ENCODE measurements at regions not wholly inside any gene's neighbourhood (a gene's known extent, or its start where the extent isn't known, plus 50 kb on each side); places are given as distances from the start of the nearest gene placed in this dataset.

DNA sequence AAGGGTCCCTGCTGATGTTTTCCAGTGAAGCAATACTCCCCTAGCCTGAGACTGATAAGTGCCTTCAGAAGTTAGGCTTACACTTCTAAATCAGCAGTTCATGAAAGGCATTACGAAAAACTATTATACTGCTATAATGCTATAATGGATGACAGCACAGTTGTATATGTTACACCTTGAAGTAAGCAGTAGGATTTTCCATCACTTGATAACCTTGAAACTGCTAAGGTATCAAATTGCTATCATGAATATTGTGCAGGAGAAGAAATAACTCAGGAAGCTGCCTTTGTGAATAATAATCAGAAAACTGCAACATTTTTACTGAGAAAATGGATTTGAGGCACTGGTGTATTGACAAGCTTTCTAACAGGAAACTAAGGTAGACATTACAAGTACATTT, 142.3 kb downstream of the HNMT start:
- no peak for DNase-seq

DNA sequence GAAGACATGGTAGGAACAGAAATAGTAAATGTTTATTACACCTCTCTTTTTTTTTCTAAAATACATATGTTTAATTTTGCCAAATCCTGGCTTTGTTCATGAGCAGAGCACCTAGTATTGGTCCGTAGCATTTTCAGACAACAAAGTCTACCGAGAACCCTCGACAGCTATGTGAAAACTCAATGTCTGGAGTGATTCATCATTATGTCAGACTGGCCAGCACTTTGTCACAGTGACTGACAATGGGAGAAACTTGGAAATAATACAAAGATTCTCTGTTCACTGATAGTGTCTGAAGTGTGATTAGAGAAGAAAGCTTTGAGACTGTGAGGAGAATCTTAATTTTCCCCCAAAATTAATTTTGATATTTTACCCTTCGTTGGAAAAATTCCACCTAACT, 143.0 kb downstream of the HNMT start:
- DNase-seq, result no peak

DNA sequence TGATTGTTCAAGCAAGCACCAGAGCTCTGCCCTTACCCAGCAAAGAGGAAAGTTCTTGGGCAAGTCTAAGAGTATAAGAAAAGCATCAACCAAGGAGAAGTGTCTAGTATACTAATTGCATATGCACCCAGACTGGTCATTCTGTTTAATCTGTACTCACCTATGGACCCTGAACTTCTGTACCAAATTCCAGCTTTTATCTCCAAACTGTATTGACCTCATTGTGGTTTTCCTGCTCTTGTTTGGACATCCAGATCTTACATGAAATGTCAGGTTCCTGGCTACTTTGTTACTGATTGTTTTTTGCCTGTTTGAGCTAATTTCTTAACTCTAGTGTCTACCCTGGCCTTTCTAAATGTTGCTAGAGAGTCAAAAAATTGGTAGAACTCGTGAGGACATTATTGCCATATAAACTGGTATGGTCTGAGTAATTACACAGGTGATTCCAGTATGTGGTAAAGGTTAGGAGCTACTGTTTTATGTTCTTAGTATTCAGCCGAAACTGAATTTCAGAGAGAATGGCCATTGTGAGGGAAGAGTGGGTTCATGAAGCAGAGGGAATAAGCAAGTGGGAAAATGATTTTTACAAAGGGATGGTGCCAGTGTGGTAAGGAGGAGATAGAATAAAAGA, 146.3 kb downstream of the HNMT start:
- DNase-seq, result no peak

DNA sequence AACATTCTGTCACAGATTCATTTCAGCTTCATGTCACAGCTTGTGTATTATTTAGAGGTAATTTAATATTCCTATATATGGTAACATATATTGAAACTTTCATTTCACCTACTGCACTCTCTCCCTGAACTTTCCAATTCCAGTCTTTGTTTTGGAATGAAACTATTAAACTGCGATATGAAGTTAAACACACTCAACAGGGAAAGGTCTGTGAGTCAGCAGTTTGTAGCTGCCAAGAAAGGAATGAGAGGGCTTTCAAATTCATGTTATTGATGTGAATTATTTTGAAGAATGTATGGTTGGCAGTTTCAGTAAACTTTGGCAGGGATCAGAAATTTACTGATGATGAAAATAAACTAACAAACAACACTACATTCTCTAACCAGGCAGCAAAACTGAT, 148.3 kb downstream of the HNMT start:
- DNase-seq, result no peak

DNA sequence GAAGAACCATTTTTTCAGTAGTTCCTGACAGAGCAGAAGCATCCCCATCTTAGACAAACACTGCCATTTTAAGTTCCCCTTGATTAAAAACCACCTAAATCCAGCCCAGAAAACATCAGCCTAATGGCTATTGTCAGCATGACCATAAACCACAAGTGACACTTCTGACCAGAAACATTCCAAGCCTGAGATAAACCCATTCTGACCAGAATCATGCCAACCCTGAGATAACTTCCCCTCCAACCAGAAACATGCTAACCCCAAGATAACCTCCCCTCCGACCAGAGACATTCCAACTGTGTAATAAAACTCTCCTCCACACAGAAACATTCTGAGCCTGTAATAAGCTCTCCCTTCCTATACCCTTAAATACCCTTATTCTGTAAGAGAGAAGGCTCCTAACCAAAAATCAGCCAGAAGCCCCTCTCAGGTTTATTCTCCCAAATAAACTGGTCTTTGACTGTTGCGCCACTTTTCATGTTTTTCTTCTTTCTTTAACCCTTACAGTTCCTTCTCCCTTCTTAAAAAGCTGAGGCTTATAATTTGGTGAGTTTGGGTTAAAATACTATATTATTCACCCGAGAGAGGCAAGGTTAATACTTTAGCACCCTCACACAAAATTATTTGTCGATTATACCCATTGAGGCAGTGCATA, 149.7 kb downstream of the HNMT start:
- no peak for DNase-seq

DNA sequence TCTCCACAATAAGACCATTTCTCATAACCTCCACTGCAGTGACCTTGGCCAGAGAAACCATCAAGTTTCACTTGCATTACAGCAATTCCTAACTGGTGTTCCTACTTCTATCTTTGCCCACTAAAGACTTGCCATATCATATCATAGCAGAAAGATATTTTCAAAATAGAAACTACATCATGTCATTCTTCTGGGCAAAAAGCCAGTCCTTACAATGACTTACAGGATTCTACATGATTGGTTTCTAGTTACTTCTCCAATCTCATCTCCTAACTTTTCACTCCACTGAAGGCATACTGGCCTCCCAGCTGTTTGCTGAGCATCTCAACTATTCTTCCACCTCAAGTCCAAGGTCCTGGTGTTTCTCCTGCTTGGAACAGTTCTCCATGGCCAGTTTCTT, 151.4 kb downstream of the HNMT start:
- no peak for DNase-seq

DNA sequence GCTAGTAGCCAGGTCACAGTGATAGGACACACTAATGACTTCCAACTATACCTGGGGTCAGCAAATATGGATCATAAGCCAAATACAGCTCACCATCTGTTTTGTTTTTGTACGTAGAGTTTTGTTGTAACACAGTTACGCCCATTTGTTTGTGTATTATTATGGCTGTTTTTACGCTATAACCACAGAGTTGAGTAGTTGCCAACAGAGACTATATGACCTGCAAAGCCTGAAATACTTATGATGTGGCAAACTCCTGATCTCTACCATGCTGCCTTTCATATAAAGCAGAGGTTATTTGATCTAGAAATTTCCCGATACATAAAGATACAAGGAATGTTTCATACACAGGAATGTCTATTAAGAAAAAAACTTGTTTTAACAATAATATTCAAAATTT, 152.2 kb downstream of the HNMT start:
- no peak for DNase-seq

DNA sequence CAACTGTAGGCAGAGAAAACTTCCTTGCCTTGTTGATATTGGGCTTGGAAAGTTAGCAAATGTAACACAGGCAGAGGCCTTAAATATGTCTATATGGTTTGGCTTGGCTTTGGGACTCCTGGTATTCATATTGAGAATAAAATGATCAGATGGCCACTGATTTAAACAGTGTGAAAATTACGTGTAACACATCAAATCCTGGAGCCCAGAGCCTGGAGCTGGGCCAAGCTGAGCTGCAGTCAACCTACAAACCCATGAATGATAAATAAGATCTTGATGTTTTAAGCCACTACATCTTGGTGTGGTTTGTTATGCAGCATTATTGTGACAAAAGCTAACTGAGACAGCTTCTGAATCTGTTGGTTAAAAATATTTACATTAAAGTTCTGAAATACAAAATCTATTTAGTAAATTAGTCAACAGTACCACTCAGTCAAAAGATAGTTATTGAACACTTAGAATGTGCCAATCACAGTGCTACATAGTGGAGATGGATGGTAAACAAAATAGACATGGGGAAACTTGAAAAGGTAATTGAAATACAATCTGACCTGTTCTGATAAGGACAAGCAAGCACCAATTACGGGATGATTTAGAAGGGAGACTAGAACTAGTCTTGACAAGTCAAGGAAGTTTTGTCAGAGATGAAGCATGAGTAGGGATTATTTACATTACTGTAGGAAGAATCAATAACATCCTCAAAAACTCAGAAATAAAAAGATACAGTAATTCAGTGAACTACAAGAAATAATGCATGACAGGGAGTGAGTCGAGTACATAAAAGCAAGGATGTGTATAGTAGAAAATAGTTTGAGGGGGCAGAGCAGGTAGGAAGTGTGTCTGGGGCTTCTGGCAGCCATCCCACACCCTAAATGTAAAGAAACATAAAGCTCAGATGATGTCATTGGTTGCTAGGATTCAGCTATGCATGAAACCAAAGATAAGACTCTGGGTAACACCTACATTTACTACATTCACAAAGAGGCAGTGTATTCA, 157.7 kb downstream of the HNMT start:
- no peak for DNase-seq

DNA sequence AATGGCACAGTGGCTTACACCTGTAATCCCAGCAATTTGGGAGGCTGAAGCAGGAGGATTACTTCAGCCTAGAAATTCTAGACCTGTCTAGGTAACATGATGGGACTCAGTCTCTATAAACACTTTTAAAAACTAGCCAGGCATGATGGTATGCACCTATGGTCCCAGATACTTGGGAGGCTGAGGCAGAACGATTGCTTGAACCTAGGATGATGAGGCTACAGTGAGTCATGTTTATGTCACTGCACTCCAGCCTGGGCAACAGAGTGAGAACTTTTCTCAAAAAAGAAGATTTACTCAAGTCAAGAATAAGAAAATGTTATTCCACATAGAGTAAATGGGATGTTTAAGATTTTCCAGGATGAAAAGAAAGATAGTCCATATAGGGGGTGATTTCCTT, 158.6 kb downstream of the HNMT start:
- no peak for DNase-seq

DNA sequence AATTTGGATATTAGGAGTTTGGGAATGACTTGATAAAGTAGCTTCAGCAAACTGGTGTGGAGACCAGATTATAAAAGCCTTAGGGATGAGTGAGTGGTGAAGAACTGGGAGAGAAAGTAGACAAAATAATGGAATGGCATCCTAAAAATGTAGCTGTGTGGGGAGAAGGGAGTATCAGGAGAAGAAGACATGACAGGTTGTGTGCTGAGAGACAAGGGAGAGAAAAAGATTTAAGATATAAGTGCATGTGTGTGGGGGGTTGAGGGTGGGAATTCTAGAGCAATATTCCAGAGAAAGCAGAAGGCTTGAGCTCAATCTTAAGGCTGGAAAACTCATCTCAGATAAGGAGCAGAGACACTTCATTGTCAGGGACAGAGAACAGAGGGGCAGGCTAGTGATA, 159.5 kb downstream of the HNMT start:
- DNase-seq, result no peak

DNA sequence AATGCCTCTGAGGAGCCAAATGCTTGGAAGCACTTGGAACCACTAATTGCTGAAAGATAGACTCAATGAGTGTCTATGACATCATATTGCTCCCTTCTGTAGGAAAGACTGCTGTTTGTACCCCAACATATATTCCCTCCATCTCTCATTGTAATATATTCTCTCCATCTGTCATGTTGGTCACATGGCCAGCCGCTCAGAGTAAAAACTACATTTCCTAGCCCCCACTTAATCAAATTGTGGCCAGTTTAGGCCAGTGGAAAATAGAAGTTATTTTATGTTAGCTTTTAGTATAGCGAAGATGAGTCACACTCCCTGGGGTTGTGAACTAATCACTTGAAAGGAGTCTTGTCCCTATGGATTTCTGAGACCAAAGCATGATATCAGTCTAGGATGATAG, 160.2 kb downstream of the HNMT start:
- no peak for DNase-seq

DNA sequence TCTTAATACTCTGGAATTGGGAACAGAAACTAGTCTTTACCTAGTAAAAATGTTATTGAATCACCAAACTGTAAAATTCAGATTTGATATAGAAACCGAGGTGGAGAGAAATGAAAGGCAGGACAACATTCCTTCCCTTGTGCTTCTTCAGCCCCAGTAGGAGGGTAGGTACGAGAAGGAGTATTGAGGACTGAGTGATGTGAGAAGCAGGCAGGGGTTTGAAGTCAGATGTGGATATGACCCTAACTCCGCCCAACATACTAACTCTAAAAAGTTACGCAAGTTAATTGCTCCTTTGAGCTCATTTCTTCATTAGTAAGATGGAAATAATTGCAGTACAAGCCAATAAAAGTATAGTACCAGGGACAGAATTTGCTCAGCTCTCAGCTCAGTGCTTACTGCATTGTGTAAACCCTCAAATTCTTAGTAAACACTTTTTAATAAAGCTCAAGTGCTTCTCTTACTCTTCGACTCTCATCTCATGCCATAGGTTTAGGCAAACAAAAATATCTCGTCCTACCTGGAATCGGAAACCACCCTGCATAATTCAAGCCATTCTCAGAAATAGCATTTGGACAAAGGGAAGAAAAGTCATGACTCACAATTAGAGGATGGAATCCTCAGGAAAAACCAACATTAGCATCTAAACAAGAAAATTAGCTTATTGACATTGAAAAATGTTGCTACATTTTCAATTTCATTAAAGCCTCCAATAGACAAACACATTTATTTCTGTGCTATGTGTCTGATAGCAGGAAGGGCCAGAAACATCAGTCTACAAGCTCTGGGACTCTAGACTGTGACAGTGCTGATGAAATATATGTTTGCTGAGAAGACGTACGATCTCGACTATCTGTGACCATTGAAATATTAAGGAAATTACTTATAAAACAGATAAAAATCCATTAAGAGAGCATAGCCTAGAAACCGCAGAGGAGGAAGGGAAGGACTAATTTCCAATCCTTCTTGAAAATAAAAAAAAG, 161.3 kb downstream of the HNMT start:
- DNase-seq, result no peak

DNA sequence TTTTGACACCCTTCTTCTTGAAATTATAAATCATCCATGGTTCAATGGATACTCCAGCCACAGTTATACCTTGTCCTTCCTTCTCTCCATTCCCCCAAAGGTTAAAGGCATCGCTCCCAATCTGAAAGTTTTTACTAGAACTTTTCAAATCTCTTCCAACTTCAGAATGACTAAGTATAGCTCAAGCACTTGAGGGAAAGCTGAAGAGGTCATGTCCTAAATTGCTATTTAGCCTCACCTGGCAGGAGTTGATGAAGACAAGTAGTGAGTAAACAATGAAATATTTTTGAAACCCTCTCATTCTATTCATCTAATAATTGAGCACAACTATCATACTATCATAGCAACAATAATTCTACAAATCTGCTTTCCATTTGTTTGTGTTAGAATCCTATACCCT, 167.8 kb downstream of the HNMT start:
- no peak for DNase-seq

DNA sequence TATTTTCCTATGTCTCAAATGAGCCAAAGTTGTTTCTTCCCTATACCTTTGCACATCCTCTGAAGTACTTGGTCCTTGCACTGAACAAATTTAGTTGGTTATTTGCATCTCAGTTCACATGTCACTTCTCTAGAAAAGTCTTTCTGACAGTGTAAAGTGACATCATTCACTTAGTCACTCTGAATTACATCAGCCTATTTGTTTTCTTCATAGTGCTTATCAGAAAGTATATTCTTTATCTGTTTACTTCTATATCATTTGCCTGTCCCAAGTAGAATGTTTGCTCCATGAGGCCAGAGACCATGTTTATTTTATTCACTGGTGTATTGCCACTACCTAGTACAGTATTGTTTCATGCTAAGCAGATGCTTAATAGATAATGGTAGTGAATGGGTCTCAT, 173.7 kb downstream of the HNMT start:
- DNase-seq, result no peak

DNA sequence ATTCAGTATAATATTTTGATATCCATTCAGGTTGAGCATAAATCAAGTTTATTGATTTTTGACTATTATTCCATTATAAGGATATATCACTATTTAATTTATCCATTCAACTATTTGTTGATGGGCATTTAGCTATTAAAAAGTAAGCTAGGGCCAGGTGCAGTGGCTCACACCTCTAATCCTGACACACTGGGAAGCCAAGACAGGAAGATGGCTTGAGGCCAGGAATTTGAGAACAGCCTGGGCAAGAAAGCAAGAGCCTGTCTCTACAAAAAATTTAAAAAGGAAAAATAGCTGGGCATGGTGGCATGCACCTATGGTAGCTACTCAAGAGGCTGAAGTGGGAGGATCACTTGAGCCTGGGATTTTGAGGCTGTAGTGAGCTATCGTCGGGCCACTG, 183.5 kb downstream of the HNMT start:
- DNase-seq, result no peak

DNA sequence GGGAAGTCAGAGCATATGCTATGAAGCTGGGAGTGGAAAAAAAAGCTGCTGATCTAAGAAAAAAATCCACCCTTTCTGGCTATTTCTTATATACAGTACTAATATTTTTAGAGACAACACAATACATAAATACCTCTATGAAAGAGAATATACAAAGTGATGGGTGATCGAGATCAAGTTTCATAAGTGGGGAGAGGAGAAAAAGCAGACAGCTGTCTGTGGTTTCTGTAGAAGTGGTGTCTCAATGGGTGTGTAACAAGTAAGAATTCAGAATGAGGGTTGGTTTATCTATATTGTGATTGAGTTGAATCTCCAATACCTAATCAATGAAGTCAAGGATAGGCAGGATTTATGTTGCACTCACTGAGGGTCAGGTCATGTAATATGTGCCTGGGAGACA, 191.0 kb downstream of the HNMT start:
- DNase-seq, result no peak

DNA sequence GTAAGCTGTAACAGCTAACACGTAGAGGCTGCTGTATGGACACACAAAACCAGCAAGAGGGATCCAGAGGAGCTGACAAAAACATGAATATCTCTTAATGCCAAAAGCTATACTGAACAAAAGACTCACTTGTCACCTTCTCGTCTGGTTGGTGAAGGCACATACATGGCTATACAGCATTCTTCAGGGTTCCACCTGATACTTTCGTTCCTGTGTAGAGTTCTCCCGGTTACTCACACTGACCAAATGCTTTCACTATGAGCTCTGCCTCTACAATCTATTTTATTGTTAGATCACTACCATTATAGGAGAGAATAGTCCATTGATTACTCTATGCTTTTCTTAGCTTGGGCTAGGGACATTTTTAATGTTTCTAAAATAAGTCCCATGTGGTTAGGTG, 193.1 kb downstream of the HNMT start:
- no peak for DNase-seq

DNA sequence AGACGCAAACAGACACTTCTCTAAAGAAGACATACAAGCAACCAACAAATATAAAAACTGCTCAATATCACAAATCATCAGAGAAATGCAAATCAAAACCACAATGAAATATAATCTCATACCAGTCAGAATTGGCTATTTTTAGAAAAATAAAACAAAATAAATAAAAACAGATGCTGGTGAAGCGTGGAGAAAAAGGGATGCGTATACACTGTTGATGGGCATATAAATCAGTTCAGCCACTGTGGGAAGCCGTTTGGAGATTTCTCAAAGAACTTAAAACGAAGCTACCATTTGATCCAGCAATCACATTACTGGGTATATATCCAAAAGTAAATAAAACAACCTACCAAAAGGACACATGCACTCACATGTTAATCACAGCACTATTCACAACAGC, 206.2 kb downstream of the HNMT start:
- no peak for DNase-seq

DNA sequence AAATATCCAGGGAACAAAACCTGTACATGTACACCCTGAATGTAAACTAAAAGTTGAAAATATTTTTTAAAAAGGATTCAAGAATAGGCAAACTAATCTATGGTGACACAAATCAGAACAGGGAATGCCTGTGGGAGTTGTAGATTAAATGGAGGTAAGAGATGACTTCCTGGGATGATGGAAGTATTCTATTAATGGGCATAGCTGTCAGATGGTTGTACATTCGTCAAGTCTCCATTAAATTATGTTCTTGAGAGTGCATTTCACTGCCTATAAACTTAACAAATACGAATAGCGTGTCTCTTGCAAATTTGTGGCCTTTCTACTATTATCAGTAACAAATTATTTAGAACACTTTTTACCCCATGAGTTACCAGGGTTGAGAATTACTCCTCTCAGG, 207.0 kb downstream of the HNMT start:
- no peak for DNase-seq

DNA sequence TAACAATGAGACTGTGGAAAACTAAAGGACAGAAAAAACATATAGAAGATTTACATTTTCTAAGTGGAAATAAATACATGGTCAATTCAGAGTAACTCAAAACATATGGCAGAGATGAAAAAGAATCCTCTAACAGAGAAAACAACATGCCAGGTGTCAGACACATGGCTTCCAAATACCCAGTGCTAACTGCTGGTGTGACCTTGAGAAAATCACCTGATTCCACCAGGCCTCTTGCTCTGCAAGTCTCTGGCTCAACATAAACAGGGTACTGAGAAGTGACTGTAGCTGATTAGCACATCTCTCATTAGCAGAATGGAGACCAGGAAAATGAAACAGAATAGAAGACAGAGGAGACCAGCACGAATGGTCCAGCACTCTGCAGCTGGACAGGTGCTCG, 210.8 kb downstream of the HNMT start:
- no peak for DNase-seq

DNA sequence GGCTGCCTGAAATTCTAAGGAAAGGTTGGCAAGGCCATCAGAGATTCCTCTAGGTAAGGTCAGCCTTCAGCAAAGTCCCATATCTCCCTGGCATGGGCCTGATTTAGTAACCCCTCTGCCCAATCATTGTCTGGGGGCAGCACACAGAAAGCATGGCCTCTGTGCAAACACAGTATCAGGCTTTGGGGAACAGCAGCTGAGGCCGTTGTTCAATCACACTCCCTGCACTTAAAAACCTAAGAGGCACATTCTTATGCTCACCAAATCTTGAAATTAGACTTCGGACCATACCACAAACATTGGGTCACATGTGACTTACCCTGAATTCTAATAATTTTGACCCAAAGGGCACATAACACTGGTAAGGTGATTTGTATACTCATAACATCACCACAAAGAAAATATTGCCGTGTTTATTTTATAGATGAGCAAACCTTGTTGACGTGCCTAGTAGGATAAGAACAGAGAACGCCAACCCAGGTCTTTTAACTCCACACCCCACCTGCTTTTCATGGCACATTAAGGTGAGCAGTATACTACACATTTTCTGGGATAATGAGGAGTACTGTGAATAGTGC, 212.7 kb downstream of the HNMT start:
- DNase-seq, result no peak

DNA sequence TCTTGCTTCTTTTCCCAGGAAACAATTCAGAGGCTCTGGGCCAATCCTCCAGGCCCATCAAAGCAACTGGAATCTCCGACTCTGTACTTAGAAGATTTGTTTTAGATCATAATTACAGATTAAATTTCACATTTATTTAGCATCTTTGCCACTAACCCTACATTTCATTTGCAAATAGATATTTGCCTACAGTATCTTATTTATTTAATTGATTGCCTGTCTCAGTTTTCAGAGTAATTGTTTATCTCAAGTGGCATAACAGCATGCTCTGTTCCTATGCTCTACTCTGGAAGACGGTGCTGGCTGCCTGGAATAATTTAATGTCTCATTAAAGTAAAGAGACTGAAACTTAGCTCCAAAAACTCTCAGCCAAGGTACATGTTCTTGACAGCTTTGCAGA, 213.4 kb downstream of the HNMT start:
- no peak for DNase-seq

Data from GF-D8 (cell line).